MM.1S (cell line): ENCODE measurements at regions not wholly inside any gene's neighbourhood (a gene's known extent, or its start where the extent isn't known, plus 50 kb on each side); places are given as distances from the start of the nearest gene placed in this dataset.

ENCODE experiments used
- EZH2 ChIP-seq: fragments of 300-600 bp; sonication (generic); optimal IDR thresholded peaks from 2 replicates; pipeline ENCODE3; 2017; ENCODE audit warnings: low read depth, mild to moderate bottlenecking, antibody characterized with exemption, low read length, mixed read lengths
- EZH2phosphoT487 ChIP-seq: fragments of 300-600 bp; sonication (generic); IDR thresholded peaks from 2 replicates; pipeline ENCODE4 v1.6.1; 2018; ENCODE audit warnings: antibody characterized with exemption, low read length
- TF ChIP-seq, protein P1 (sequence below): fragments of 300-600 bp; sonication (generic); IDR thresholded peaks from 2 replicates; pipeline ENCODE4 v1.5.1; 2016; ENCODE audit warnings: antibody characterized with exemption, low read length, mixed read lengths

DNA sequence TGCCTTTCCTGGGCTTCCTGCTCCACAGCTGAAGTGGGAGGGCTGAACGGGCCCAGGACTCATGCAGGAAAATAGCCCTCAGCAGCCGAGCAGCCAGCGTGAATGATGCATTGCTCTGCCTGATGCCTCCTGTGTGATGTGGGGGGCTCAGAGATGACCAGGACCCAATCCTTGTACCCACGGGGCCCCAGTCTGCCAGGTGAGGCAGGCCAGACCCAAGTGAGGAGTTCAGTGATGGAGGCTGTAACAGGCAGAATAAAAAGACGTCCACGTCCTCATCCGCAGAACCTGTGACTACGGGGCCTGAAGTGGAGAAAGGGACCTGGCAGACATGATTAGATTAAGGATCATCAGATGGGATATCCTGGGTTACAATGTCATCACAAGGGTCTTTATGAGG, 194.9 kb upstream of the HDAC4 start:
- TF ChIP-seq, protein P1, sequence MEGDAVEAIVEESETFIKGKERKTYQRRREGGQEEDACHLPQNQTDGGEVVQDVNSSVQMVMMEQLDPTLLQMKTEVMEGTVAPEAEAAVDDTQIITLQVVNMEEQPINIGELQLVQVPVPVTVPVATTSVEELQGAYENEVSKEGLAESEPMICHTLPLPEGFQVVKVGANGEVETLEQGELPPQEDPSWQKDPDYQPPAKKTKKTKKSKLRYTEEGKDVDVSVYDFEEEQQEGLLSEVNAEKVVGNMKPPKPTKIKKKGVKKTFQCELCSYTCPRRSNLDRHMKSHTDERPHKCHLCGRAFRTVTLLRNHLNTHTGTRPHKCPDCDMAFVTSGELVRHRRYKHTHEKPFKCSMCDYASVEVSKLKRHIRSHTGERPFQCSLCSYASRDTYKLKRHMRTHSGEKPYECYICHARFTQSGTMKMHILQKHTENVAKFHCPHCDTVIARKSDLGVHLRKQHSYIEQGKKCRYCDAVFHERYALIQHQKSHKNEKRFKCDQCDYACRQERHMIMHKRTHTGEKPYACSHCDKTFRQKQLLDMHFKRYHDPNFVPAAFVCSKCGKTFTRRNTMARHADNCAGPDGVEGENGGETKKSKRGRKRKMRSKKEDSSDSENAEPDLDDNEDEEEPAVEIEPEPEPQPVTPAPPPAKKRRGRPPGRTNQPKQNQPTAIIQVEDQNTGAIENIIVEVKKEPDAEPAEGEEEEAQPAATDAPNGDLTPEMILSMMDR, result no peak
- TF ChIP-seq EZH2phosphoT487, result no peak
- TF ChIP-seq EZH2, result no peak
